Thyroid gland (tissue), 4 donors: ENCODE measurements at regions not wholly inside any gene's neighbourhood (a gene's known extent, or its start where the extent isn't known, plus 50 kb on each side); places are given as distances from the start of the nearest gene placed in this dataset.

Experiments used
- DNase-seq, 2 donors: peaks; one replicate each; pipeline ENCODE4 v3.0.0-alpha.2; 2019
- H3K27ac ChIP-seq, 3 donors: fragments of 200-600 bp; sonication (generic); 1 replicate in 2 of 3; 2 replicates in 1 of 3; pipeline ENCODE4 v1.5.1; 2016 to 2019; ENCODE audit warnings: mild to moderate bottlenecking in 1 of 3, moderate library complexity in 1 of 3
- H3K27me3 ChIP-seq: fragments of 200-600 bp; sonication (generic); one replicate; pipeline ENCODE4 v1.5.1; 2019
- H3K36me3 ChIP-seq, 2 donors: fragments of 200-600 bp; sonication (generic); one replicate each; pipeline ENCODE4 v1.5.1; 2016 to 2019
- H3K4me1 ChIP-seq, 2 donors: fragments of 200-600 bp; sonication (generic); one replicate each; pipeline ENCODE4 v1.5.1; 2017 to 2019
- H3K4me3 ChIP-seq, 3 donors: fragments of 200-600 bp; sonication (generic); replicated peaks in 1 of 3; 1 replicate in 2 of 3; 2 replicates in 1 of 3; pipeline ENCODE4 v1.5.1; 2016; ENCODE audit warnings: mild to moderate bottlenecking in 1 of 3
- H3K9me3 ChIP-seq: fragments of 200-600 bp; sonication (generic); one replicate; pipeline ENCODE4 v1.5.1; 2017
- POLR2A ChIP-seq, 2 donors: fragments of 450-650 bp; IDR thresholded peaks; one replicate each; pipeline ENCODE4 v1.6.1; 2017; ENCODE audit warnings: antibody characterized with exemption in 2 of 2, mild to moderate bottlenecking in 2 of 2, moderate library complexity in 1 of 2
- WGBS, 2 donors: methylation state at CpG; one replicate each; pipeline ENCODE4 v1.1.5; 2017; 5-methylcytosine and 5-hydroxymethylcytosine counted together
- intact Hi-C: fragments of 100-400 bp; cut with DNase I; formaldehyde crosslinking; loops from one replicate; pipeline ENCODE4 v1.15.1; 2023
- TF ChIP-seq, protein P1 (sequence below), 6 experiments: fragments of 200-600 bp in 3 of 6; fragments of 450-650 bp in 3 of 6; sonication (generic) in 3 of 6; IDR thresholded peaks; one replicate each; pipeline ENCODE4 v1.5.1; 2016 to 2019; ENCODE audit warnings: antibody characterized with exemption in 6 of 6, mild to moderate bottlenecking in 2 of 6, inconsistent platforms in 1 of 6, moderate library complexity in 1 of 6

DNA sequence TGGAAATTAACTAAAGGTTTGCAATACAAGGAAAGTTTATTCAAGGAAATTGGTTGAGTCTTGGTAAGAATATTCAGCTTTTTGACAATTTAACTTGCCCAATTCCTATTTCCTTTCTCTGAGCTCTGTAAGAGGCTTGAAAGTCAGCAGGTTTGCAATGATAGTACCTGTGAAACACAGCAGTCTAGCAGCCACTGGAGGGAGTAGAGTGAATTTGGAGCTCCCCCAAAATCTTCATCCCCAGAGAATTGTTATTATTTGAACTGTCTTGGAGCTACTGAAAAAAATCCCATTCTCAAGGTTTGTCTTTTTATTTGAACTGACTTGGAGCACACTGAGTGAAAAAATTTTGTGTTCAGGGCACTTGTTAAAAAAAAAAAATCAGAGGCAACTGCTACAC, 654.2 kb upstream of the PKN2 start:
- Histone ChIP-seq H3K27me3 (no peaks in the 10 kb centered on the region), H3K9me3 (no peaks in the 10 kb centered on the region), H3K4me1 (peaks cover 9 to 18% of the 10 kb centered on the region in 2 donors), H3K4me3 (no peak overlapping the region), H3K36me3 (no peaks in the 10 kb centered on the region), H3K27ac (no peak overlapping the region)
- TF ChIP-seq, protein P1, sequence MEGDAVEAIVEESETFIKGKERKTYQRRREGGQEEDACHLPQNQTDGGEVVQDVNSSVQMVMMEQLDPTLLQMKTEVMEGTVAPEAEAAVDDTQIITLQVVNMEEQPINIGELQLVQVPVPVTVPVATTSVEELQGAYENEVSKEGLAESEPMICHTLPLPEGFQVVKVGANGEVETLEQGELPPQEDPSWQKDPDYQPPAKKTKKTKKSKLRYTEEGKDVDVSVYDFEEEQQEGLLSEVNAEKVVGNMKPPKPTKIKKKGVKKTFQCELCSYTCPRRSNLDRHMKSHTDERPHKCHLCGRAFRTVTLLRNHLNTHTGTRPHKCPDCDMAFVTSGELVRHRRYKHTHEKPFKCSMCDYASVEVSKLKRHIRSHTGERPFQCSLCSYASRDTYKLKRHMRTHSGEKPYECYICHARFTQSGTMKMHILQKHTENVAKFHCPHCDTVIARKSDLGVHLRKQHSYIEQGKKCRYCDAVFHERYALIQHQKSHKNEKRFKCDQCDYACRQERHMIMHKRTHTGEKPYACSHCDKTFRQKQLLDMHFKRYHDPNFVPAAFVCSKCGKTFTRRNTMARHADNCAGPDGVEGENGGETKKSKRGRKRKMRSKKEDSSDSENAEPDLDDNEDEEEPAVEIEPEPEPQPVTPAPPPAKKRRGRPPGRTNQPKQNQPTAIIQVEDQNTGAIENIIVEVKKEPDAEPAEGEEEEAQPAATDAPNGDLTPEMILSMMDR (IDR thresholded peaks at IDR 0.05): peak in 2 of 6 experiments; percentile 26 to 39
- TF ChIP-seq POLR2A (IDR thresholded peaks at IDR 0.05): no peak
- no peak for DNase-seq
- intact Hi-C loops: no loop called here

DNA sequence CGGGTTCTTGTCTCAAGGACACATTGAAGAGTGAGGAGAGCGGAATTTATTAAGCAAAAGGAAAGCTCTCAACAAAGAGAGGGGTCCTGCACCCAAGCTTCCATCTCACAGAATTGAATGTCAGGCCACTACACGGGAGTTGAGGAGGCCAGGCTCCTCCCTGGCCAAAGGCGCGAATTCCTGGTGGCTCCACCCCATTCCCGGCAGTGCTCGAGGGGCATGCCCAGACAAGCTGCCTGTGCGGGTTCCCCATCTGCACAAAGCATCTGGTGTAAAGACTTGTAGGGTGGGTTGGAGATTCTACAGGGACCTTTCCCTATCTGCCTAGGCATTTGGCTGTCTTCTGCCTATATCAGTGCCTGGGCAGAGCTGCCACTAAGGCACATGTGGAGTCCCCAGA, 648.5 kb upstream of the PKN2 start:
- Histone ChIP-seq H3K4me3 (no peak overlapping the region), H3K36me3 (no peaks in the 10 kb centered on the region), H3K4me1 (no peaks in the 10 kb centered on the region), H3K9me3 (no peaks in the 10 kb centered on the region), H3K27ac (no peak overlapping the region), H3K27me3 (no peaks in the 10 kb centered on the region)
- no peak for DNase-seq
- intact Hi-C loops: no loop called here
- no peak for TF ChIP-seq POLR2A (IDR thresholded peaks at IDR 0.05)
- TF ChIP-seq, protein P1 (IDR thresholded peaks at IDR 0.05): no peak
- WGBS, 2 donors: 95 to 98% methylated on average over 5 to 7 of the region's 8 CpGs

- no peak for DNase-seq
- no peaks in the 10 kb centered on the region for H3K27me3 ChIP-seq
- TF ChIP-seq, protein P1 (IDR thresholded peaks at IDR 0.05): no peak
- no peak for TF ChIP-seq POLR2A (IDR thresholded peaks at IDR 0.05)
- H3K4me1 ChIP-seq: no peaks in the 10 kb centered on the region
- H3K4me3 ChIP-seq: no peak overlapping the region
- H3K36me3 ChIP-seq: no peaks in the 10 kb centered on the region
- WGBS, 2 donors: 88% methylated on average over 11 to 12 of the region's 12 CpGs
- intact Hi-C loops: no loop called here
- no peaks in the 10 kb centered on the region for H3K9me3 ChIP-seq
- no peak overlapping the region for H3K27ac ChIP-seq
Measured at GRCh38 chr1:88036345-88037014, 647.6 kb upstream of the PKN2 start.

GRCh38 chr1:88039240-88039639, 644.8 kb upstream of the PKN2 start:
- Histone ChIP-seq H3K27ac (no peak overlapping the region), H3K36me3 (no peaks in the 10 kb centered on the region), H3K27me3 (no peaks in the 10 kb centered on the region), H3K4me3 (no peak overlapping the region), H3K4me1 (no peaks in the 10 kb centered on the region), H3K9me3 (no peaks in the 10 kb centered on the region)
- intact Hi-C loops: no loop called here
- no peak for DNase-seq
- 89 to 91% methylated on average over 1 of the region's 1 CpG for WGBS, 2 donors
- no peak for TF ChIP-seq POLR2A (IDR thresholded peaks at IDR 0.05)
- TF ChIP-seq, protein P1 (IDR thresholded peaks at IDR 0.05): no peak

GRCh38 chr1:88043834-88044233, 640.2 kb upstream of the PKN2 start:
- intact Hi-C loops: no loop called here
- no peak overlapping the region for H3K27ac ChIP-seq
- TF ChIP-seq, protein P1 (IDR thresholded peaks at IDR 0.05): no peak
- TF ChIP-seq POLR2A (IDR thresholded peaks at IDR 0.05): no peak
- H3K4me3 ChIP-seq: no peak overlapping the region
- H3K4me1 ChIP-seq: no peaks in the 10 kb centered on the region
- no peaks in the 10 kb centered on the region for H3K9me3 ChIP-seq
- no peaks in the 10 kb centered on the region for H3K36me3 ChIP-seq
- no peak for DNase-seq
- no peaks in the 10 kb centered on the region for H3K27me3 ChIP-seq
